Peyer's patch (tissue), 4 donors: ENCODE measurements at regions not wholly inside any gene's neighbourhood (a gene's known extent, or its start where the extent isn't known, plus 50 kb on each side); places are given as distances from the start of the nearest gene placed in this dataset.

Source experiments
- CTCF ChIP-seq, 6 experiments: fragments of 450-650 bp in 4 of 6; fragments of 200-600 bp in 2 of 6; sonication (generic) in 1 of 6; IDR thresholded peaks; one replicate each; pipeline ENCODE4 v1.5.1; 2017 to 2019; ENCODE audit warnings: antibody characterized with exemption in 6 of 6, mild to moderate bottlenecking in 3 of 6, moderate library complexity in 1 of 6
- POLR2A ChIP-seq, 2 donors: fragments of 450-650 bp; IDR thresholded peaks; one replicate each; pipeline ENCODE4 v1.5.1; 2017; ENCODE audit warnings: antibody characterized with exemption in 2 of 2, mild to moderate bottlenecking in 2 of 2, moderate library complexity in 2 of 2

GRCh38 chr17:20702692-20703091 is 123.2 kb downstream of the CDRT15L2 start:
- no peak for TF ChIP-seq POLR2A (IDR thresholded peaks at IDR 0.05)
- no peak for TF ChIP-seq CTCF (IDR thresholded peaks at IDR 0.05)
